ENCODE measurements at regions not wholly inside any gene's neighbourhood (a gene's known extent, or its start where the extent isn't known, plus 50 kb on each side); places are given as distances from the start of the nearest gene placed in this dataset.

DNA sequence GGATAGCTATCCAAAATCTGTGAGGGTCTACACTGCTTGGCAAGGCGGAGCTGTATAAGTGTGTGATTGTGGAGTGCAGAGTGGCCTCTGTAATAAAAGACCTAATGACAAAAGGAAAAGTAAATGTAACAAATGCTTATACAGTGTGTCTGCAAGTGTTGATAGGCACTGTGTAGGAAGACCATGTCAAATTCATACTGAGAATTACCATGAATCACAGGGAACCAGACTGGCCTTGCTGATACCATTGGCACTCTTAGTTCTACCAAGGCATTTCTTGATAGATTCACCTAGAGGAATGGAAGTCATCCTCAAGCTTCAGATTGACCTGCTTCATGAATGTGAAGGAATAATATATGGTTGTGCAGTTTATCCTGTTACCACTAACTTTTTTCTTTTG lies 58.8 kb downstream of the CYCS start:
- H3K27me3 ChIP-seq (ENCODE audit: control insufficient read depth, insufficient read depth, low read length): no peaks in the 10 kb centered on the region
- DNase-seq (no peak), FAIRE-seq (no peak)
- intact Hi-C loops (cut with DNase I): no loop called here
- H3K36me3 ChIP-seq (ENCODE audit: control insufficient read depth in 2 of 3, insufficient read depth in 3 of 3, low read length in 3 of 3): no peaks in the 10 kb centered on the region
- no peak overlapping the region for H3K9ac ChIP-seq (ENCODE audit: low read length in 3 of 3)
- TF ChIP-seq, protein P1, sequence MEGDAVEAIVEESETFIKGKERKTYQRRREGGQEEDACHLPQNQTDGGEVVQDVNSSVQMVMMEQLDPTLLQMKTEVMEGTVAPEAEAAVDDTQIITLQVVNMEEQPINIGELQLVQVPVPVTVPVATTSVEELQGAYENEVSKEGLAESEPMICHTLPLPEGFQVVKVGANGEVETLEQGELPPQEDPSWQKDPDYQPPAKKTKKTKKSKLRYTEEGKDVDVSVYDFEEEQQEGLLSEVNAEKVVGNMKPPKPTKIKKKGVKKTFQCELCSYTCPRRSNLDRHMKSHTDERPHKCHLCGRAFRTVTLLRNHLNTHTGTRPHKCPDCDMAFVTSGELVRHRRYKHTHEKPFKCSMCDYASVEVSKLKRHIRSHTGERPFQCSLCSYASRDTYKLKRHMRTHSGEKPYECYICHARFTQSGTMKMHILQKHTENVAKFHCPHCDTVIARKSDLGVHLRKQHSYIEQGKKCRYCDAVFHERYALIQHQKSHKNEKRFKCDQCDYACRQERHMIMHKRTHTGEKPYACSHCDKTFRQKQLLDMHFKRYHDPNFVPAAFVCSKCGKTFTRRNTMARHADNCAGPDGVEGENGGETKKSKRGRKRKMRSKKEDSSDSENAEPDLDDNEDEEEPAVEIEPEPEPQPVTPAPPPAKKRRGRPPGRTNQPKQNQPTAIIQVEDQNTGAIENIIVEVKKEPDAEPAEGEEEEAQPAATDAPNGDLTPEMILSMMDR (IDR thresholded peaks at IDR 0.05; ENCODE audit: borderline replicate concordance, extremely low read depth, insufficient read depth): no peak
- no peaks in the 10 kb centered on the region for H3K9me3 ChIP-seq (ENCODE audit: control insufficient read depth in 2 of 3, insufficient read depth in 1 of 3, low read length in 3 of 3)
- no peak overlapping the region for H3K4me3 ChIP-seq (ENCODE audit: low read length in 3 of 3)
- H3K27ac ChIP-seq (ENCODE audit: low read depth in 2 of 2, low read length in 2 of 2): no peak overlapping the region
- no peaks in the 10 kb centered on the region for H3K4me1 ChIP-seq (ENCODE audit: control insufficient read depth in 2 of 3, insufficient read depth in 2 of 3, low read depth in 1 of 3, low read length in 3 of 3)

DNA sequence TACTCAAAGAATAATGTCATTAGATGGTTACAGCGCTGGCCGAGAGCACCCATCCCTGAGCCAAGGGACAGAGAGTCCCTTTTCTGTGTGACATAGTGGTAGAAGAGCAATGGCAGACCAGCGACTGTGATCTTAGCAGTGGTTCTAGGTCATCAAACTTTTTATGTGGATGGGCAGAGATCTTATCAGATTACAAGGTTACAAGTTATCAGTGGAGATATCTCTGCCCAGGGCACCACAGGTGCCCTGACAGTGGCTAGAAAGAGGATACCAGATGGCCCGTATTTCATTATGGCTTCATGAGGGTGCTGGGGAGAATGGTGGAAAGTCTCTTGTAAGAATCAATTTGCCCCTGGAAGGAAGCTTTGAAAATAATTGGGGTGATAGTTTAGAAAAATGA lies 62.7 kb downstream of the CYCS start:
- intact Hi-C loops (cut with DNase I): no loop called here
- DNase-seq: no peak

DNA sequence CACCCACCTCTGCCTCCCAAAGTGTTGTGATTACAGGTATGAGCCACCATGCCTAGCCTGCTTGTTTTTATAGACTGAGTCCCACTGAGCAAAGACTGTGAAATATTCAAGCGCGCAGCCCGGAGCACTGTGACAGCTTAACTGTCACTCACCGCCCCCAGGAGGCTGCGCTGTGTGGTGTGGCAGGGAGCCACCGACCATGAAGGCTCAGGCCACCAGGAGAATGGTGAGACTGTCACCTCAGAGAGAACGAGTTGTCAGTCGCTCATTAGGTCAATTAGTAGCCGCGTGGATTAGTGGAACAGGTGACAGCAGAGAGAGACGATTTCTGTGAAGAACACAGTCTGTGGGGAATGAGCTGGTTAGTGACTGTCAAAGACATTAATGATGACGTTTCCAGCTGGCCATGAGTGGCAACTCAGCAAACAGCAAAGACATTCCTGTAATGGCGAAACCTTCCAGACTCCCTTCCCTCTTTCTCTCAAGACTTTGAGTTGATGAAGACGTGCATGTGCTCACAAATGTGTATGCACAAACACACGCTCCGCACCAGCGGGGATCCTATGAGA lies 64.5 kb downstream of the CYCS start:
- Histone ChIP-seq H3K4me3 (ENCODE audit: low read length in 3 of 3) (no peak overlapping the region), H3K36me3 (ENCODE audit: control insufficient read depth in 2 of 3, insufficient read depth in 3 of 3, low read length in 3 of 3) (no peaks in the 10 kb centered on the region), H3K27ac (ENCODE audit: low read depth in 2 of 2, low read length in 2 of 2) (no peak overlapping the region), H3K9ac (ENCODE audit: low read length in 3 of 3) (no peak overlapping the region), H3K4me1 (ENCODE audit: control insufficient read depth in 2 of 3, insufficient read depth in 2 of 3, low read depth in 1 of 3, low read length in 3 of 3) (no peaks in the 10 kb centered on the region), H3K27me3 (ENCODE audit: control insufficient read depth, insufficient read depth, low read length) (no peaks in the 10 kb centered on the region), H3K9me3 (ENCODE audit: control insufficient read depth in 2 of 3, insufficient read depth in 1 of 3, low read length in 3 of 3) (no peaks in the 10 kb centered on the region)
- DNase-seq (no peak), FAIRE-seq (no peak)
- intact Hi-C loops (cut with DNase I): no loop called here
- TF ChIP-seq, protein P1 (IDR thresholded peaks at IDR 0.05; ENCODE audit: borderline replicate concordance, extremely low read depth, insufficient read depth): no peak

More for the DNA sequence above, 62.7 kb downstream of the CYCS start:
- H3K36me3 ChIP-seq (ENCODE audit: control insufficient read depth in 2 of 3, insufficient read depth in 3 of 3, low read length in 3 of 3): no peaks in the 10 kb centered on the region
- no peaks in the 10 kb centered on the region for H3K4me1 ChIP-seq (ENCODE audit: control insufficient read depth in 2 of 3, insufficient read depth in 2 of 3, low read depth in 1 of 3, low read length in 3 of 3)
- H3K27ac ChIP-seq (ENCODE audit: low read depth in 2 of 2, low read length in 2 of 2): no peak overlapping the region
- TF ChIP-seq, protein P1 (IDR thresholded peaks at IDR 0.05; ENCODE audit: borderline replicate concordance, extremely low read depth, insufficient read depth): no peak
- FAIRE-seq: no peak
- H3K9ac ChIP-seq (ENCODE audit: low read length in 3 of 3): no peak overlapping the region
- H3K4me3 ChIP-seq (ENCODE audit: low read length in 3 of 3): no peak overlapping the region
- H3K9me3 ChIP-seq (ENCODE audit: control insufficient read depth in 2 of 3, insufficient read depth in 1 of 3, low read length in 3 of 3): no peaks in the 10 kb centered on the region
- no peaks in the 10 kb centered on the region for H3K27me3 ChIP-seq (ENCODE audit: control insufficient read depth, insufficient read depth, low read length)

DNA sequence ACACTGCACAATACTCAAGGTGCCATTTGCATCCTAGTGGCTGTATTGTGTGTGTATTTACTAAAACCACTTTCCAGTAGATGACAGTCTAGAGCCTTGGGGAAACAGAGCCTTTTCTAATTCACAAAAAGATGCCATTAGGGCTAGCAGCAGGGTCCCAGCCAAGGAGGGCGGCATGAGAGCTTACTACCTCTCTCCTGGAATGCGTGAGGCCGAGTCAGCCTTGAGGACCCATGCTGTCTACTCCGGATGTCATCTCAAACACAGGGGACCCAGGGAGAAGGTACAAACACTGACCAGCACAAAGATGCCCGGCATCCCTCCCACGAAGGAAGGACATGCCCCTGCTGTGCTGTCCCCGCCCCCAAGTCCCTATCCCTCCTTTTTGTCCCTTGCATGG lies 65.5 kb downstream of the CYCS start:
- FAIRE-seq (no peak), DNase-seq (no peak)
- no peaks in the 10 kb centered on the region for H3K9me3 ChIP-seq (ENCODE audit: control insufficient read depth in 2 of 3, insufficient read depth in 1 of 3, low read length in 3 of 3)
- no peak overlapping the region for H3K27ac ChIP-seq (ENCODE audit: low read depth in 2 of 2, low read length in 2 of 2)
- H3K9ac ChIP-seq (ENCODE audit: low read length in 3 of 3): no peak overlapping the region
- no peaks in the 10 kb centered on the region for H3K4me1 ChIP-seq (ENCODE audit: control insufficient read depth in 2 of 3, insufficient read depth in 2 of 3, low read depth in 1 of 3, low read length in 3 of 3)
- H3K36me3 ChIP-seq (ENCODE audit: control insufficient read depth in 2 of 3, insufficient read depth in 3 of 3, low read length in 3 of 3): no peaks in the 10 kb centered on the region
- intact Hi-C loops (cut with DNase I): no loop called here
- TF ChIP-seq, protein P1 (IDR thresholded peaks at IDR 0.05; ENCODE audit: borderline replicate concordance, extremely low read depth, insufficient read depth): no peak
- no peaks in the 10 kb centered on the region for H3K27me3 ChIP-seq (ENCODE audit: control insufficient read depth, insufficient read depth, low read length)
- H3K4me3 ChIP-seq (ENCODE audit: low read length in 3 of 3): no peak overlapping the region

Data from kidney (tissue), 13 donors.